ENCODE measurements at regions not wholly inside any gene's neighbourhood (a gene's known extent, or its start where the extent isn't known, plus 50 kb on each side); places are given as distances from the start of the nearest gene placed in this dataset.

- intact Hi-C loops (cut with micrococcal nuclease), result no loop called here
- POLR2A ChIA-PET, result no interaction called here
Observed at GRCh38 chr5:156120777-156121176, 206.2 kb upstream of the SGCD start.

GRCh38 chr5:156121234-156121633 is 205.7 kb upstream of the SGCD start:
- ChIA-PET CTCF (no interaction called here), POLR2A (no interaction called here)
- DNase-seq, result no peak
- no peaks in the 10 kb centered on the region for H3K9me3 Mint-ChIP-seq
- no peaks in the 10 kb centered on the region for H3K4me1 Mint-ChIP-seq (ENCODE audit: low read depth)
- peaks cover 4% of the 10 kb centered on the region for H3K27me3 Mint-ChIP-seq
- H3K36me3 Mint-ChIP-seq, result no peaks in the 10 kb centered on the region
- intact Hi-C loops (cut with micrococcal nuclease), result no loop called here
- no peak overlapping the region for H3K4me3 Mint-ChIP-seq
- no peak overlapping the region for H3K27ac Mint-ChIP-seq

More at GRCh38 chr5:156120777-156121176, 206.2 kb upstream of the SGCD start:
- no peak overlapping the region for H3K4me3 Mint-ChIP-seq
- H3K4me1 Mint-ChIP-seq (ENCODE audit: low read depth), result no peaks in the 10 kb centered on the region
- H3K36me3 Mint-ChIP-seq, result no peaks in the 10 kb centered on the region
- CTCF ChIA-PET, result no interaction called here
- H3K27me3 Mint-ChIP-seq, result peaks cover 4% of the 10 kb centered on the region
- H3K9me3 Mint-ChIP-seq, result no peaks in the 10 kb centered on the region
- no peak for DNase-seq
- no peak overlapping the region for H3K27ac Mint-ChIP-seq

- peaks cover 4% of the 10 kb centered on the region for H3K27me3 Mint-ChIP-seq
- no peak overlapping the region for H3K4me3 Mint-ChIP-seq
- ChIA-PET POLR2A (no interaction called here), CTCF (no interaction called here)
- intact Hi-C loops (cut with micrococcal nuclease), result no loop called here
- no peak for DNase-seq
- no peak overlapping the region for H3K27ac Mint-ChIP-seq
- H3K4me1 Mint-ChIP-seq (ENCODE audit: low read depth), result no peaks in the 10 kb centered on the region
- H3K9me3 Mint-ChIP-seq, result no peaks in the 10 kb centered on the region
- no peaks in the 10 kb centered on the region for H3K36me3 Mint-ChIP-seq
Observed at GRCh38 chr5:156121882-156122281, 205.1 kb upstream of the SGCD start.

GRCh38 chr5:156124708-156125107 is 202.3 kb upstream of the SGCD start:
- H3K4me3 Mint-ChIP-seq, result no peak overlapping the region
- no peaks in the 10 kb centered on the region for H3K4me1 Mint-ChIP-seq (ENCODE audit: low read depth)
- no peak for DNase-seq
- intact Hi-C loops (cut with micrococcal nuclease), result no loop called here
- ChIA-PET CTCF (no interaction called here), POLR2A (no interaction called here)
- peaks cover 4% of the 10 kb centered on the region for H3K27me3 Mint-ChIP-seq
- H3K9me3 Mint-ChIP-seq, result no peaks in the 10 kb centered on the region
- no peaks in the 10 kb centered on the region for H3K36me3 Mint-ChIP-seq
- no peak overlapping the region for H3K27ac Mint-ChIP-seq

GRCh38 chr5:156125118-156125517 is 201.8 kb upstream of the SGCD start:
- no peak overlapping the region for H3K4me3 Mint-ChIP-seq
- peaks cover 2% of the 10 kb centered on the region for H3K27me3 Mint-ChIP-seq
- no peak overlapping the region for H3K27ac Mint-ChIP-seq
- ChIA-PET POLR2A (no interaction called here), CTCF (no interaction called here)
- no peak for DNase-seq
- no peaks in the 10 kb centered on the region for H3K4me1 Mint-ChIP-seq (ENCODE audit: low read depth)
- intact Hi-C loops (cut with micrococcal nuclease), result no loop called here
- no peaks in the 10 kb centered on the region for H3K36me3 Mint-ChIP-seq
- H3K9me3 Mint-ChIP-seq, result no peaks in the 10 kb centered on the region

- ChIA-PET POLR2A (no interaction called here), CTCF (no interaction called here)
- Mint-ChIP-seq H3K27ac (no peak overlapping the region), H3K9me3 (no peaks in the 10 kb centered on the region), H3K36me3 (no peaks in the 10 kb centered on the region), H3K27me3 (no peaks in the 10 kb centered on the region), H3K4me3 (no peak overlapping the region), H3K4me1 (ENCODE audit: low read depth) (no peaks in the 10 kb centered on the region)
- DNase-seq, result no peak
- intact Hi-C loops (cut with micrococcal nuclease), result no loop called here
Observed at GRCh38 chr5:156126716-156127115, 200.2 kb upstream of the SGCD start.

GRCh38 chr5:156128026-156128425 is 198.9 kb upstream of the SGCD start:
- H3K4me1 Mint-ChIP-seq (ENCODE audit: low read depth), result no peaks in the 10 kb centered on the region
- CTCF ChIA-PET, result no interaction called here

GRCh38 chr5:156134216-156134615 is 192.7 kb upstream of the SGCD start:
- no peaks in the 10 kb centered on the region for H3K9me3 Mint-ChIP-seq
- H3K4me1 Mint-ChIP-seq (ENCODE audit: low read depth), result no peaks in the 10 kb centered on the region
- no peaks in the 10 kb centered on the region for H3K36me3 Mint-ChIP-seq
- DNase-seq, result no peak
- H3K27me3 Mint-ChIP-seq, result no peaks in the 10 kb centered on the region
- no peak overlapping the region for H3K4me3 Mint-ChIP-seq
- intact Hi-C loops (cut with micrococcal nuclease), result no loop called here
- H3K27ac Mint-ChIP-seq, result no peak overlapping the region
- POLR2A ChIA-PET, result no interaction called here
- CTCF ChIA-PET, result no interaction called here

More at GRCh38 chr5:156128026-156128425, 198.9 kb upstream of the SGCD start:
- POLR2A ChIA-PET, result no interaction called here
- H3K27me3 Mint-ChIP-seq, result no peaks in the 10 kb centered on the region
- no peak overlapping the region for H3K27ac Mint-ChIP-seq
- intact Hi-C loops (cut with micrococcal nuclease), result no loop called here
- H3K4me3 Mint-ChIP-seq, result no peak overlapping the region
- H3K9me3 Mint-ChIP-seq, result no peaks in the 10 kb centered on the region
- H3K36me3 Mint-ChIP-seq, result no peaks in the 10 kb centered on the region
- no peak for DNase-seq

GRCh38 chr5:156135531-156135930 is 191.4 kb upstream of the SGCD start:
- H3K4me1 Mint-ChIP-seq (ENCODE audit: low read depth), result no peaks in the 10 kb centered on the region
- H3K36me3 Mint-ChIP-seq, result no peaks in the 10 kb centered on the region
- intact Hi-C loops (cut with micrococcal nuclease), result no loop called here
- H3K9me3 Mint-ChIP-seq, result no peaks in the 10 kb centered on the region
- H3K27ac Mint-ChIP-seq, result no peak overlapping the region
- POLR2A ChIA-PET, result no interaction called here
- no peak for DNase-seq
- H3K4me3 Mint-ChIP-seq, result no peak overlapping the region
- H3K27me3 Mint-ChIP-seq, result no peaks in the 10 kb centered on the region
- CTCF ChIA-PET, result no interaction called here

GRCh38 chr5:156137071-156137869 is 189.7 kb upstream of the SGCD start:
- Mint-ChIP-seq H3K27me3 (no peaks in the 10 kb centered on the region), H3K9me3 (peaks cover 1% of the 10 kb centered on the region), H3K27ac (no peak overlapping the region), H3K36me3 (no peaks in the 10 kb centered on the region), H3K4me3 (no peak overlapping the region), H3K4me1 (ENCODE audit: low read depth) (no peaks in the 10 kb centered on the region)
- ChIA-PET POLR2A (no interaction called here), CTCF (no interaction called here)
- intact Hi-C loops (cut with micrococcal nuclease), result no loop called here
- no peak for DNase-seq

GRCh38 chr5:156142867-156143266 is 184.1 kb upstream of the SGCD start:
- no peaks in the 10 kb centered on the region for H3K4me1 Mint-ChIP-seq (ENCODE audit: low read depth)
- no peaks in the 10 kb centered on the region for H3K36me3 Mint-ChIP-seq
- POLR2A ChIA-PET, result no interaction called here
- intact Hi-C loops (cut with micrococcal nuclease), result no loop called here
- no peak overlapping the region for H3K27ac Mint-ChIP-seq
- DNase-seq, result no peak
- H3K4me3 Mint-ChIP-seq, result no peak overlapping the region
- no peaks in the 10 kb centered on the region for H3K27me3 Mint-ChIP-seq
- peaks cover 9% of the 10 kb centered on the region for H3K9me3 Mint-ChIP-seq
- CTCF ChIA-PET, result no interaction called here

- no peak overlapping the region for H3K27ac Mint-ChIP-seq
- POLR2A ChIA-PET, result no interaction called here
- CTCF ChIA-PET, result no interaction called here
- no peak for DNase-seq
- H3K36me3 Mint-ChIP-seq, result no peaks in the 10 kb centered on the region
- intact Hi-C loops (cut with micrococcal nuclease), result no loop called here
- H3K9me3 Mint-ChIP-seq, result peaks cover 6% of the 10 kb centered on the region
- no peaks in the 10 kb centered on the region for H3K27me3 Mint-ChIP-seq
- no peaks in the 10 kb centered on the region for H3K4me1 Mint-ChIP-seq (ENCODE audit: low read depth)
- no peak overlapping the region for H3K4me3 Mint-ChIP-seq
Observed at GRCh38 chr5:156147261-156147943, 179.6 kb upstream of the SGCD start.

- DNase-seq, result no peak
- intact Hi-C loops (cut with micrococcal nuclease), result no loop called here
- no peaks in the 10 kb centered on the region for H3K4me1 Mint-ChIP-seq (ENCODE audit: low read depth)
- H3K4me3 Mint-ChIP-seq, result no peak overlapping the region
- peaks cover 3% of the 10 kb centered on the region for H3K9me3 Mint-ChIP-seq
- no peaks in the 10 kb centered on the region for H3K36me3 Mint-ChIP-seq
- H3K27me3 Mint-ChIP-seq, result no peaks in the 10 kb centered on the region
- ChIA-PET CTCF (no interaction called here), POLR2A (no interaction called here)
- H3K27ac Mint-ChIP-seq, result no peak overlapping the region
Observed at GRCh38 chr5:156147944-156148285, 179.0 kb upstream of the SGCD start.

Data from activated CD4-positive, alpha-beta memory T cell treated with anti-CD3 and anti-CD28 coated beads for 36 hours (primary cell).